ENCODE measurements at regions not wholly inside any gene's neighbourhood (a gene's known extent, or its start where the extent isn't known, plus 50 kb on each side); places are given as distances from the start of the nearest gene placed in this dataset.

- no peak for TF ChIP-seq EZH2phosphoT487 (IDR thresholded peaks at IDR 0.05; ENCODE audit: borderline replicate concordance, low read length)
- TF ChIP-seq CTCF (IDR thresholded peaks at IDR 0.05; ENCODE audit: low read depth, low read length, poor library complexity, severe bottlenecking) = no peak
Measured at GRCh38 chr3:178147001-178147400, 389.2 kb upstream of the KCNMB2 start.
